HCT116 (cell line): ENCODE measurements at regions not wholly inside any gene's neighbourhood (a gene's known extent, or its start where the extent isn't known, plus 50 kb on each side); places are given as distances from the start of the nearest gene placed in this dataset.

Source experiments
- ATAC-seq: fragments of 200-7000 bp; cut with Tn5 transposase; 2 replicates; pipeline ENCODE4 v1.9.1; 2020; ENCODE audit warnings: mild to moderate bottlenecking, moderate library complexity
- BruUV-seq: library from RNA; stranded (reverse); fragments of 400-500 nt; replicated peaks from 2 replicates; lab custom pipeline; 2021; lab: Mats Ljungman, UMichigan
- CTCF ChIA-PET: fragments of 300-600 bp; sonication (Branson Sonifier 250); formaldehyde crosslinking; loops from one replicate; lab custom pipeline; 2021; ENCODE audit warnings: antibody characterized with exemption; lab: Charles Lee
- POLR2A ChIA-PET: fragments of 300-600, 350-600 bp; sonication (Branson Sonifier 250); formaldehyde crosslinking; loops from one replicate; lab custom pipeline; 2021; ENCODE audit warnings: antibody characterized with exemption; lab: Charles Lee
- RAD21 ChIA-PET, 2 experiments: fragments of 300-600 bp; sonication (Branson Sonifier 250); formaldehyde crosslinking; loops; one replicate each; lab custom pipeline; 2023; ENCODE audit warnings: low total read pairs in 2 of 2; ENCODE audit not compliant: uncharacterized antibody in 2 of 2, unreplicated experiment in 2 of 2, low non-redundant PET in 1 of 2; lab: Charles Lee
- DNase-seq: peaks from one replicate; pipeline ENCODE4 v3.0.0-alpha.2; 2010; ENCODE audit warnings: low read depth, low spot score
- H2AFZ ChIP-seq: fragments of 200-600 bp; shearing (Covaris generic), sonication (generic); 2 replicates; pipeline ENCODE4 v1.6.1; 2017; ENCODE audit warnings: low read depth, mixed run types, mixed read lengths, antibody characterized with exemption, low read length; ENCODE audit not compliant: poor library complexity, severe bottlenecking
- H3K27ac ChIP-seq: 2 replicates; pipeline ENCODE4 v1.5.1; 2012; ENCODE audit warnings: low read depth, low read length
- H3K27me3 ChIP-seq: fragments of 200-600 bp; sonication (generic); 2 replicates; pipeline ENCODE4 v1.6.1; 2016; ENCODE audit warnings: mixed run types, low read length, mixed read lengths; ENCODE audit not compliant: insufficient read depth
- H3K36me3 ChIP-seq, 2 experiments: fragments of 200-500 bp in 1 of 2; fragments of 200-600 bp in 1 of 2; sonication (Bioruptor generic) in 1 of 2; sonication (generic) in 1 of 2; 2 replicates each; pipeline versions ENCODE4 v1.5.1 to v1.6.1; 2014 to 2016; ENCODE audit warnings: low read length in 2 of 2, inconsistent platforms in 1 of 2, mixed read lengths in 1 of 2, mixed run types in 1 of 2; ENCODE audit not compliant: insufficient read depth in 2 of 2, control insufficient read depth in 1 of 2
- H3K4me1 ChIP-seq, 2 experiments: fragments of 200-600 bp in 1 of 2; sonication (generic) in 1 of 2; 2 replicates each; pipeline versions ENCODE4 v1.5.1 to v1.6.1; 2012 to 2017; ENCODE audit warnings: low read length in 2 of 2, inconsistent platforms in 1 of 2, mild to moderate bottlenecking in 1 of 2, mixed read lengths in 1 of 2, mixed run types in 1 of 2, moderate library complexity in 1 of 2; ENCODE audit not compliant: insufficient read depth in 2 of 2, control insufficient read depth in 1 of 2
- H3K4me2 ChIP-seq: fragments of 200-600 bp; sonication (generic); 2 replicates; pipeline ENCODE4 v1.6.1; 2017; ENCODE audit warnings: mixed run types, low read length, mixed read lengths
- H3K4me3 ChIP-seq, 2 experiments: fragments of 200-600 bp in 1 of 2; sonication (generic) in 1 of 2; replicated peaks in 1 of 2; 2 replicates each; pipeline ENCODE4 v1.5.1; 2011 to 2016; ENCODE audit warnings: low read length in 2 of 2, control low read depth in 1 of 2, low read depth in 1 of 2, mild to moderate bottlenecking in 1 of 2, mixed read lengths in 1 of 2, mixed run types in 1 of 2
- H3K79me2 ChIP-seq: fragments of 200-600 bp; sonication (generic); 2 replicates; pipeline ENCODE4 v1.6.1; 2017; ENCODE audit warnings: mild to moderate bottlenecking, mixed run types, low read length, moderate library complexity, mixed read lengths; ENCODE audit not compliant: insufficient read depth
- H3K9ac ChIP-seq: fragments of 200-600 bp; sonication (generic); 2 replicates; pipeline ENCODE4 v1.6.1; 2016; ENCODE audit warnings: low read length, mixed read lengths
- H3K9me2 ChIP-seq: fragments of 200-600 bp; sonication (generic), shearing (Covaris generic); 2 replicates; pipeline ENCODE4 v1.6.1; 2017; ENCODE audit warnings: mixed run types, mild to moderate bottlenecking, moderate library complexity; ENCODE audit not compliant: insufficient read depth
- H3K9me3 ChIP-seq, 2 experiments: fragments of 200-500 bp in 1 of 2; fragments of 200-600 bp in 1 of 2; sonication (Bioruptor generic) in 1 of 2; sonication (generic) in 1 of 2; 2 replicates each; pipeline ENCODE4 v1.6.1; 2014 to 2017; ENCODE audit warnings: low read length in 2 of 2, mixed read lengths in 2 of 2, inconsistent platforms in 1 of 2, low read depth in 1 of 2, mild to moderate bottlenecking in 1 of 2, mixed run types in 1 of 2, moderate library complexity in 1 of 2; ENCODE audit not compliant: control insufficient read depth in 1 of 2, insufficient read depth in 1 of 2
- H4K20me1 ChIP-seq: fragments of 200-600 bp; sonication (generic), shearing (Covaris generic); 2 replicates; pipeline ENCODE4 v1.6.1; 2017; ENCODE audit warnings: mixed run types, mild to moderate bottlenecking, moderate library complexity; ENCODE audit not compliant: insufficient read depth
- CEBPB ChIP-seq: IDR thresholded peaks from 2 replicates; pipeline ENCODE4 v1.6.1; 2012; ENCODE audit warnings: low read depth
- ELF1 ChIP-seq: IDR thresholded peaks from 2 replicates; pipeline ENCODE4 v1.6.1; 2012; ENCODE audit warnings: low read depth, borderline replicate concordance
- EZH2 ChIP-seq: fragments of 200-600 bp; sonication (generic); IDR thresholded peaks from 2 replicates; pipeline ENCODE4 v1.6.1; 2017; ENCODE audit warnings: antibody characterized with exemption, mixed run types
- POLR2A ChIP-seq: IDR thresholded peaks from 2 replicates; pipeline ENCODE4 v1.7.0; 2011; ENCODE audit warnings: borderline replicate concordance; ENCODE audit not compliant: insufficient read depth, insufficient read length; ENCODE audit errors: extremely low read depth
- POLR2AphosphoS5 ChIP-seq: IDR thresholded peaks from 2 replicates; pipeline ENCODE4 v1.6.1; 2011; ENCODE audit warnings: mild to moderate bottlenecking, low read depth, low read length, moderate library complexity
- SRF ChIP-seq: IDR thresholded peaks from 2 replicates; pipeline ENCODE4 v1.6.1; 2012; ENCODE audit warnings: low read depth
- YY1 ChIP-seq: IDR thresholded peaks from 2 replicates; pipeline ENCODE4 v1.6.1; 2011; ENCODE audit warnings: low read length, low read depth, moderate library complexity, mild to moderate bottlenecking; ENCODE audit not compliant: insufficient replicate concordance; ENCODE audit errors: extremely low read depth
- intact Hi-C: fragments of 100-400 bp; cut with micrococcal nuclease; formaldehyde crosslinking; loops from 2 replicates; pipeline ENCODE4 v1.10.0; 2022
- TF ChIP-seq, protein P1 (sequence below): IDR thresholded peaks from 2 replicates; pipeline ENCODE4 v1.6.1; 2011; ENCODE audit warnings: mild to moderate bottlenecking, low read length, moderate library complexity; ENCODE audit not compliant: insufficient replicate concordance; ENCODE audit errors: extremely low read depth

- H3K36me3 ChIP-seq: no peaks in the 10 kb centered on the region
- H3K4me3 ChIP-seq: no peak overlapping the region
- no peak overlapping the region for H2AFZ ChIP-seq
- TF ChIP-seq POLR2AphosphoS5: no peak
- TF ChIP-seq POLR2A: no peak
- no peak for TF ChIP-seq YY1
- TF ChIP-seq ELF1: no peak
- no peak for TF ChIP-seq SRF
- TF ChIP-seq, protein P1, sequence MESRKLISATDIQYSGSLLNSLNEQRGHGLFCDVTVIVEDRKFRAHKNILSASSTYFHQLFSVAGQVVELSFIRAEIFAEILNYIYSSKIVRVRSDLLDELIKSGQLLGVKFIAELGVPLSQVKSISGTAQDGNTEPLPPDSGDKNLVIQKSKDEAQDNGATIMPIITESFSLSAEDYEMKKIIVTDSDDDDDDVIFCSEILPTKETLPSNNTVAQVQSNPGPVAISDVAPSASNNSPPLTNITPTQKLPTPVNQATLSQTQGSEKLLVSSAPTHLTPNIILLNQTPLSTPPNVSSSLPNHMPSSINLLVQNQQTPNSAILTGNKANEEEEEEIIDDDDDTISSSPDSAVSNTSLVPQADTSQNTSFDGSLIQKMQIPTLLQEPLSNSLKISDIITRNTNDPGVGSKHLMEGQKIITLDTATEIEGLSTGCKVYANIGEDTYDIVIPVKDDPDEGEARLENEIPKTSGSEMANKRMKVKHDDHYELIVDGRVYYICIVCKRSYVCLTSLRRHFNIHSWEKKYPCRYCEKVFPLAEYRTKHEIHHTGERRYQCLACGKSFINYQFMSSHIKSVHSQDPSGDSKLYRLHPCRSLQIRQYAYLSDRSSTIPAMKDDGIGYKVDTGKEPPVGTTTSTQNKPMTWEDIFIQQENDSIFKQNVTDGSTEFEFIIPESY: no peak
- no peak for TF ChIP-seq EZH2
- no peak for TF ChIP-seq CEBPB
- no peaks in the 10 kb centered on the region for H4K20me1 ChIP-seq
- CTCF ChIA-PET: no interaction called here
- intact Hi-C loops: no loop called here
- H3K9me2 ChIP-seq: no peaks in the 10 kb centered on the region
- ATAC-seq (no peak), DNase-seq (no peak)
- no peaks in the 10 kb centered on the region for H3K79me2 ChIP-seq
- no peak overlapping the region for H3K9ac ChIP-seq
- RAD21 ChIA-PET: no interaction called here
- H3K4me1 ChIP-seq: no peaks in the 10 kb centered on the region
- no peaks in the 10 kb centered on the region for H3K27me3 ChIP-seq
- no peak overlapping the region for H3K4me2 ChIP-seq
- H3K27ac ChIP-seq: no peak overlapping the region
- POLR2A ChIA-PET: no interaction called here
- H3K9me3 ChIP-seq: no peaks in the 10 kb centered on the region
- no TSS peak for BruUV-seq
These were observed 598.7 kb downstream of the IGSF11 start for GRCh38 chr3:118435851-118436350.
